GM19455 (cell line): ENCODE measurements at regions not wholly inside any gene's neighbourhood (a gene's known extent, or its start where the extent isn't known, plus 50 kb on each side); places are given as distances from the start of the nearest gene placed in this dataset.

Experiments used
- ATAC-seq: cut with Tn5 transposase; IDR thresholded peaks from one replicate; pipeline ENCODE4 v1.9.1; 2021; ENCODE audit not compliant: unreplicated experiment

DNA sequence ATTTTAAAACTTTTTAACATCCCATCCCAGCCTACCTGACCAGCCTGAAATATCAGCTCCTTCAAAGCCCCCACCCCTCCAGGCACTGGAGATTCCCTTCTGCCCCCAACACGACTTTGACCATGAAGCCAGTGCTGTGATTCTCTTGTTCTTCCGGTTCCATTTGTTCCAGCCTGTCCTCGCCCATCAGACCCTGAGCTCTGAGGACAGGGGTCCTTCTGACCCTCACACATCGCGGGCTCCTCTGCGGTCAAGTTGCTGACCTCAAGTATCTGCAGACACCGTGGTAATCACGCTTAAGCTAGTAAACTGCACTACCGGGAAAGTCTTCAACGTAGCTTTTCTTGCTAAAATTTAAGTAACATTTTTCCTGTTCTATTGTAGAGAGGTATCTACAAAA, 282.2 kb upstream of the SALL3 start:
- ATAC-seq: no peak

DNA sequence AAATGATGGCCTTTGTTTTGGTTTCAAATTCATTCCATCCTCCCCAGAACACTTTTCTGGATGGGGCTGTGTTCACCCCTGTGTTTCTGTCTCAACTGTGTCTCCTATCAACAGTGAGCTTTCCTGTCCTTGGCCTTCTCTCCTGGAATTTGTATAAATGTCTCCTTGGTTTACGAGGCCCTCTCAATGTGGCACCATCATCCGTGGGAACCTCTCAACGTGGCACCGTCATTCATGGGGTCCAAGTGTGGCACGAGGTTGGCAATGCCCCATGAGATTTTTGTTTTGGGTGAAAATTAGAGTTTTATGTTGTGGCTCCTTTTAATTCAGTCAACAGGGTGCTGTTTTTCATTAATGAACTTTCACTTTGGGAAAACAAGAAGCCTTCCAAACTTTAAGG, 280.7 kb upstream of the SALL3 start:
- ATAC-seq: no peak

DNA sequence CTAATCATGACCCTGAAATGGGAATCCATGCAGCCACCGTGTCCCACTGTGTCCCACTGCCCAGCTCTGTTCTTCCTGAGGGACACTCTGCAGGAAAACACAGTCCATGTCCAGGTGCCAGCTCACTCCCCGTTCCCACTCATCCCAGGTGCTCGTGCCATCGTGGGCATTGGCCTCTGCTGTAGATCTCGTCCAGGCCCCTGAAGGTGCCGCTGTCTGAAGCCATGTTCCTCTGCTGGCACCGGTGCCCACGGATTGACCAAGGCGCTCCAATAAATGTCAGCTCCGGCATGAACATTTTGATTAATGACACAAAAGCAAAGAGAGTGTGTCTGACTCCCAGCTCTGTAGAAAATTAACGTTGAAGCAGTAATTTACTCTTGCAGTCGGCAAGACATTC, 280.1 kb upstream of the SALL3 start:
- ATAC-seq: no peak

DNA sequence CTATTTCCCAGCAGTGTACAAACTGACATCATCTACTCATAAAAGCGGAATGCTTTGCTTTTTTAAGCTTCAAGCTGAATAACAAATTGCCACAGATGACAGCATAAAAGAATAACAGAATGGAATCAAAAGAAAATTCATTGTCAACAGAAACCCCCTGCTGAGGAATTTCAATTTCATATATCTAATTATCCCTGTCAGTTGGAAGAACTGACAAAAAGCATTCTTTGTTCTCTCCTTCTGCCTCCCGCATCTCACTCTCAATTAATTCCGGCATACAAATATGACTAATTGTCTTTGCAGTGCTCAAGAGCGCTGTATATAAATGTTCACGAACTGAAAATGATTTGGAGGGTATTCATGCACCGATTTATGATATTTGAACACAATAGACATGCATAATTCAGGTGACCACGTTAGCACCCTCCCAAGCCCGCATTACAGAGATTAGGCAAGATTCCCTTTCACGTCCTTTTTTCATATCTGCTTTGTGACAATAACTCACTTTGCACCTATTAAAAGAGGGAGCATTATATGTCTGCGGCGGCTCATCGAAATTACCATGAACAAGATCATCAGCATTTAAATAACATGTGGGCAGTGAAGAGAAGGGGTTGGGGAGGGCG, 277.7 kb upstream of the SALL3 start:
- no peak for ATAC-seq

DNA sequence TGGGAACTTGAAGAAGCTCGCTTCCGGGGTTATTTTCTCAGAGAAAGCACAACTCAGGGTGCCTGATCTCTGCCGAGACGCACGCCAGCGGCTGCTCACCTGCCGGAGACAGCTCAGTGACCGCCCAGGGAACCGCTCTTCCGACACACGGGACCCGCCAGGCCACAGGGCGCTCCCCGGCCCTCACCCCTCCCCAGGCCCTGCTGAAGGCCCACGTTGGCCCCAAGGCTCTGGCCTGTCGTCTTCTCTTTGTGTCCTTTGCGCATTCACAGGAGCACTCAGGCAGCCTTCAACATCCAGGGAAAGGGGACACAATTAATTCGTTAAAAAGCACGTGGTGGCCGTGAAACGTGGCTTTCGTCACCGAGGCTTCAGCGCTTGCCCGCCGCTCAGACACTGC, 276.3 kb upstream of the SALL3 start:
- no peak for ATAC-seq

DNA sequence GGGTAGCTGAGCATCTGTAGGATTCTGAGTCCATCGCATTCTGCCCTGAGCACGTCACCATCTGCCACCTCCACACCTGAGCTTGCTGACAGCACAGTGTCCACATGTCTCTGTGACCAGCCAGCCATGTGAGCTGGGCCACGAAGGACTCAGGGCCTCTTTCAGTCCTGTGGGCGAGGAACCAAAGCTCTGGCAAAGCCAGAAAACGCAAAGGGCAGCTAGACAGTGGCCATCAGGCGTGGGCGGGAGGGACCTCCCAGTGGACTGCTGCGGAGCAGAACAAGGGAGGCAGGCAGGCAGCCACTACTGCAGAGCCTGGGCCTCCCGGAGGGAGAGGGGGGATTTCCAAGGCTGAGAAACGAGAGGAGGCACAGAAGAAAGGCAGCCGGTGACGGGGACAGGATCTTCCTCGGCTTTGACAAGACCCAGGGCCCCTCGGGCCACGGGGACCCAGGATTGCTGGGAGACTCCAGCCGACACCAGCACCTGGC, 274.6 kb upstream of the SALL3 start:
- no peak for ATAC-seq

DNA sequence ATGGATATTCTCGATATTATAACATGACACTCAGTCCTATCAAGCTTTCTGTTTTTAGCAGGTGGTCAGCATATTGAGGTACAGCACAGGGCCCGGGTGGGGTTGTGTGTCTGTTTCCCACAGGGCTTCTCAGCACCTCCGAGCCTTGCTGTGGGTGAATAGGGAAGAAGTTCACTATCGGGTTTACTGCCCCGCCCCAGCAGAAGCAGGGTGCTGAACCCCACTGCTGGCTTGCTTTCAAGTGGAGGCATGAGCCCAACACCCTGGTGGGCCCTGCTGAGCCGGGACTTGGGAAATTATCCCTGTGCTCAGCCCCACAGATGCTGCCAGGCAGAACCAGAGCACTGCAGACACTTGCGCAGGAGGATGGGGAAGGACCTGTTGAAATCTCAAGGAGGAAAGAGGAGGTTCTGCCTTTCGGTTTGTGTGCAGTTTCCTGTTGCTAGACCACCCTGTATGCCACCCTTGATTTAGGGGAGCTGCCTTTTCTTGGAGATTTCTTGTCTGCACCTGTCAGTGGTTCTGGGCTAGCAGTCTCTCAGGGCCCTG, 270.3 kb upstream of the SALL3 start:
- no peak for ATAC-seq

DNA sequence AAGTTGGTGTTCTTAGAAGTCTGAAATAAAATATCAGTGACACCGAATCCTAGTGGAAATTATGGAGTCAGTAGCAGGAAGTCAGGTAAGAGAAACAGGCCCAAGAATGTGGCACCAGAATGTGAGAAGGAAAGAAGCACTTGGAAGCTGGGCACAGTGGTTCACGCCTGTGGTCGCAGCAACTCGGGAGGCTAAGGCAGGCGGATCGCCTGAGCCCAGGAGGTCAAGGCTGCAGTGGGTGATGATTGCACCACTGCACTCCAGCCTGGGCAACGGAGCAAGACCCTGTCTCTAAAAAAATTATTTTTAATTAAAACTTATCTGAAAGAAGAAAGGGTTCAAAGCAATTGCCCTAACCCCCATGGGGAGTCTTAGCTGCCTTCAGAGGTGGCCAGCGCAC, 268.3 kb upstream of the SALL3 start:
- no peak for ATAC-seq

DNA sequence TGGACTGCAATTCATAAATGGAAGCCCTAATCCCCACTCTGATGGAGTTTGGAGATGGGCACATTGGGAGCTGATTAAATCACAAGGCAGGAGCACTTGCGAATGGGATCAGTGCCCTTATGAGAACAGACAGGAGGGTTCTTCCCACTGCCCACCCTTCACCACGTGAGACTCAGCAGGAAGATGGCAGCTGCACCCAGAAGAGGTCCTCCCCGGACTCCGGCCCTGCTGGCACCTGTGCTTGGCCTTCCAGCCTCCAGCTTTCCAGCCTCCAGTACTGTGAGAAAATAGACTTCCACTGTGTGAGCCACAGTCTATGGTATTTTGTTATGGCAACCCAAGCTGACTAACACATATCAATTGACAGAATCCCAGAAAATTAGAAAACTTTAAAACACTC, 267.6 kb upstream of the SALL3 start:
- no peak for ATAC-seq

DNA sequence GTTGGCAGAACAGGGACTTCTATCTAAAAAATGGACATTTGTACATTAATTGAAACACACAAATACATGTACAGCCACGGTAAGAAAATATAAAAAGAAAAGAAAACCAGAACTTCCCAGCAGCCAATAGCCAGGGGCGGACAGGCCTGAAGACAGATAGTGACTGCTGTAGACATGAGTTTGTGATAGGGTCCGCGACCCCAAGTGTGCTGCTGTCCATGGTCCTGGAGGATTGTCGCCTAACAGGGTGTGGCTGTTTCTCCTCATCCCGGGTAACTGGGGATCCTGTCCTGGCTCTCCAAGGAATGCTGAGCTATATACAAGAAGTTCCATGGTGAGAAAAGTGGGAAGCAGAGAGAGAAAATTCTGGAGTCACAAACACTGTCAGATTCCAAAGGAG, 266.5 kb upstream of the SALL3 start:
- ATAC-seq: no peak

DNA sequence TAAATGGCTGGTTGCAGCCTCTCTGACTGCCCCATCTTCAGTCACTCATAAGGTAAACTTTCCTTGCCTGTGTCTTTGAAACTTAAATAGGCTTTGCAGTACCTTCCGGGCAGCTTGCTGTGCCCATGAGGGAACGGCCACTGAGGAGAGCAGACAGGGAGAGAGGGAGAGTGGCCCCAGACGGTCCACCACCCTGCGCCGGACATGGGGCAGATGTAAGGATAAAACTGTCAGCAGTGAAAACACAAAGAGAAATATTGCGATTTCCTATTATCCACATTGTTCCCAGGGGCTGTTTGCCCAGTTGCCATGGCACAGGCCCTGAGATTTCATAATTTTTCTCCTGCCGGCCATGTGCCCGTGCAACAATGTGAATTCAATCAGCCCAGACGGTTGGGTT, 265.9 kb upstream of the SALL3 start:
- ATAC-seq: no peak

DNA sequence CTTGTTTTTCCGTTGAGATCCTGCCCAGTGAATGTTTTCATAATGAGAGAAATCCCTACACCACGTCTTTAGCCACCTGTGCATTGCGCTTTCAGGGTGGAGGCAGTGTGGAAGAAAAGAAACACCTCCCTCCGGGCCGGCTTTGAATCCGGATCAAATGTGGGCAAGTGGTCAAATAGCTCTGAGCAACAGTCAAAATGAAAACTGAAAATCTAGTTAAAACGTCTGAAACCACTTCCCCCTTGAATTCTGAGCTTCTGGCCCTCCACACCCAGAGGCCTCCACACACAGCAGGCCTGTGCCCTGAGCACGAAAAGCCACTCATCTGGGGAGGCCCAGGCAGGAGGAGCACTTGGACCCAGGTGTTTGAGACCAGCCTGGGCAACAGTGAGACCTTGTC, 263.6 kb upstream of the SALL3 start:
- no peak for ATAC-seq

DNA sequence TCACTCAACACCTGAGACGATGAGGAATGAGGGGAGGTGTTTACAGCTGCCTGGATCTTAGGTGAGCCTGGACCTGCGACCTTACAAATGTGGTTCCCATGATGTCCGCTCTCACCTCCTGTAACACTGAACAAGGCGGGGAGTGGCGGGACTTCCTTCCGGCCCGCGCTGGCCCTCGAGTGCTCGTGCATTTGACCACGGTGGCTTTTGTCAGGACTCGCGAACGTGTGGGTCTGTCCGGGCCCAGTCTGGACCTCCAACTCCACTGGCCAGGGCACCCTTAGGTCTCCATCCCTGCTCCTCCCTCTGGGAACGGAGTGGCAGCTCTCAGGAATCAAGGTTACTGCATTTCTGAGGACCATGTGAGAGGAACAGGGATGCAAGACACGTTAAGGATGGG, 263.0 kb upstream of the SALL3 start:
- no peak for ATAC-seq

DNA sequence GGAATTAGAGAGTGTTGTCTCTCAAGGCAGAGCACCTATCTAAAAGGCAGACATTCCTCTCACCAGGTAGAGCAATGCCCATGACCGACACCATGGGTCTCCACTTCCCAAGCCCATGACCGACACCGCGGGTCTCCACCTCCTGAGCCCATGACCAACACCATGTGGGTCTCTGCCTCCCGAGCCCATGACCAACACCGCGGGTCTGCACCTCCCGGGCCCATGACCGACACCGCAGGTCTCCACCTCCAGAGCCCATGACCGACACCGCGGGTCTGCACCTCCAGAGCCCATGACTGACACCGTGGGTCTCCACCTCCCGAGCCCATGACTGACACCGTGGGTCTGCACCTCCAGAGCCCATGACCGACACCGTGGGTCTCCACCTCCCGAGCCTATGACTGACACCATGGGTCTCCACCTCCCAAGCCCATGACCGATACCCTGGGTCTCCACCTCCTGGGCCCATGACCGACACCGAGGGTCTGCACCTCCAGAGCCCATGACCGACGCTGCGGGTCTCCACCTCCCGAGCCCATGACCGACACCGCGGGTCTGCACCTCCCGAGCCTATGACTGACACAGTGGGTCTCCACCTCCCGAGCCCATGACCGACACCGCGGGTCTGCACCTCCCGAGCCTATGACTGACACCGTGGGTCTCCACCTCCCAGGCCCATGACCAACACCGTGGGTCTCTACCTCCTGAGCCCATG, 262.4 kb upstream of the SALL3 start:
- ATAC-seq: no peak

DNA sequence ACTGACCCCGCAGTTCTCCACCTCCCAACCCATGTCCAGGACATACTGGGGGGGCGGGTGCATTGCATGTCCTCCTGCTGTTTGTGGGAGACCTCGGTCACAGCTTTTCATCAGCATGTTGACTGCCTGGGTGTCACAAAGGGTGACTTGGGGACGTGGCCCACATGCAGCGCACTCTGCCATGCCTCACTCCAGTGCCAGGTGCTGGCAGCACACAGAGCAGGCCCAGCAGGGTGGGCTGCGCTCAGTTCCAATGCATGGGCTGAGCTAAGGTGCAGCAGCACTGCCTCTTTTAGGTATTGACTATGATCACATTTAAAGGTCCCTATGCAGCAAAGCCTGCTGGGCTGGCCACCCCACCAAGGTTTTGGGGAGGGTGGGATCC, 261.9 kb upstream of the SALL3 start:
- no peak for ATAC-seq

DNA sequence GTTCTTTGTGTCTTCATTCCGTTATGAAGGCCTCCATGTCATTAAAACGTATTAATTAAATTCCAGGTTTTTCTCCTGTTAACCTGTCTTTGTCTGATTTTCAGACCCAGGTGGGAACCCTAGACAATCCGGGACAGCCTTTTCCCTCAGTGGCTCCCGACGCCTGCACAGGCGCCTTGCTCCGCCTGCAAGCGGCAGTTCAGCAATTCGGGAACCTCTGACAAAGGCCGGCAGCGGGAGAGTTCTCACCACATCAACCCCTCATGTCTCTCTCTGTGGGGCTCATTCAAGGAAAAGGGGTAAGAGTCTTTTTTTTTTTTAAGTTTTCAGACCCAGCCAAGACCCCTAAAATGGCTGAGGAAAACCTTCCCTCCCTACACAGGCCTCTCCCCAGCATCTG, 259.8 kb upstream of the SALL3 start:
- no peak for ATAC-seq

DNA sequence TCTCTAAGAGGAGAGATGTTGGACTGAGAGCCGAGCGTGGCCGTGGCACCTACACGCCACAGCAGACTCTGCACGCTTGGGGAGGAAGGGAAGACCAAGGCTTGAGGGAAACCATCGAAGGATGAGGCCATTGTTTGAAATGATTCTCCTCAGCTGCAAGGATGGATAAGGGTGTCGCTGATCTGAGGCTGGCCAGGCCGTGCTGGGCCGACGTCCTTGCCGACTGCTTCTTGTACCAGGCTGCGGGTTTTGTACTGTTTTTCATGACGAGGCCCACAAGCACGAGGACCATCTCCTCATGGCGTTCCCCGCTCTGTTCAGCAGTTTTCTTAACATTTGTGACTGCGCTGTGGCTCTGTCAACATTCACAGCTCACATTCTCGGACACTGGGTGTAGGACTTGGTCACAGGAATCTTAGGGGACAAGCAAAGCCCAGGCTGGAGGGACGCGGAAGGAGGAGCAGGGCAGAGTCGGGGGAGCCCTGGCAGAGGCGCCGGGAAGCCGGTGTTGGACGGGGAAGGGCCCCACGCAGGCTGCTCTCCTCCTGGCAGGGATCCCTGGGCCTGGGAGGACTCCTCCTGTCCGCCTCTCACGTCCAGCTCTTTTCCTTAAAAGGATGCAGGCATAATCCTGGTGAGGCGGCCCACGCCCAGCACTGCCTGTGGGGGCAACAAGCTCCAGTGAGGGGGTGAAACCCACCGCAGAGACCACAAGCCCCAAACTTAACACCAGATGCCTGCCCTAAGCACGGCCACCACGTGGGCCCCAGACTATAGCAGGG, 259.0 kb upstream of the SALL3 start:
- ATAC-seq: no peak

DNA sequence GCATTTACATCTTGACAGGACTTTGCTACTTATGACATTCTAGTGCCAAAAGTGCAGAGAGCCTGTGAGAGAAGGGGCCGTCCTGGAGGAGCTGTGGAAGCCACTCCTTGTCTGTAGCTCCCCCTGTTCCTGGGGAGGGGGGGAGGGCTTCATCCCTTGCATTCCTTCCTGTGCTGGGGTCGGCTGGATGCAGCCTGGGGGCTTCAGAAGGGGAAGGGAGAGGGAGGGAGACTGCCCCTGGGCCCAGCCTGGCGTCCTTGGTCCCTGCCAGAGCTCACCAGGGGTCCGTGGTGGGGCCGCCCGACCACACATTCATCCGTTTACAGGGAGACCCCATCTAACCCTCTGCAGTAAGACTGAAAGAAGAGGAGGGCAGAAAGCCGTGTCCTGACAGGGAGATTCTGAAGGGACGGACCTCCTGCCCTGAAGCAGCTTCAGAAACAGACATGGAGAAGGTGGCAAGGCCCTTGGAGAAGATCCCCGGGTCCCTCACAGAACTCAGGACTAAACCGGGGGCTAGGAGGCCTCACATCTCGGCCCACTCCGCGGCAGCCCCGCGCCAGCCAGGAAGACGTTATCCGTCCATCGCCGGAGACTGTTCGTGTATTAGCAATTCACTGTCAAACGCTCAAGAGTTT, 258.3 kb upstream of the SALL3 start:
- no peak for ATAC-seq

DNA sequence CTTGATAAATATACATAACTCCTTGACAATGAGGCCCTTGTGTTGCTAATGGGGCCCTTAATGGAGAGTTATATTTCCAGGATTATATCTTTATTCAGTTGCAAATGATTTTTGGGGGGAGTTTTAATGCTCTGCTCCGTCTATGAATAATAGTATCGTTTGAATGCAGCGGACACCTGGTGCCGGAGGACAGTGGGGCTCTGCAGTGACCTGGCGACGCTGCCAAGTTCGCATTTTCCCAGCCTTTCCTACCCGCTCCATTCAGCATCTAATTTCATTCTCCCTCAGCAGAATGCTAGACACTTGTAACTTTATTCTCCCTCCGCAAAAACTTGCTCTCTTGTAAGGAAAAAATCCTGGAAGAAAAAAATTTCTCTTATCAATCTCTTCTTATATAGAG, 257.6 kb upstream of the SALL3 start:
- no peak for ATAC-seq

DNA sequence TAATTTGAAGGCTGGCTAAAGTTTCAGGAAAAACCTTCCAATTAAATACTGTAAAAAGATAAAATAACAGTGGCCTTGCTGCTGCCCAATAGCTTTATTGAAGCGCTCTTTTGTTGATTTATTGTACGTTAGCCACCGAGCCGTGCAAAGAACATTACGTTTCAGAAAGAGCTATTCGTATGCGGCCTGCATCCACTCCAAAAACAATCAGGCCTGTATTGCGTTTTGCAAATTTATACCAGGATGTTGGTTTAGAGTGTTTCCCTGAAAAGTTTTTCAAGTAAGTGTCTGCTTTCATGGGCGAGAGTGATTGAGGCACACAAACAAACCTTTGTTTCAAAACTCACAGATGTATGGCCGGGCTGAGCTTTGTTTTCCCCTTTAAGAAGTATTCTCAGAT, 257.2 kb upstream of the SALL3 start:
- ATAC-seq: no peak

DNA sequence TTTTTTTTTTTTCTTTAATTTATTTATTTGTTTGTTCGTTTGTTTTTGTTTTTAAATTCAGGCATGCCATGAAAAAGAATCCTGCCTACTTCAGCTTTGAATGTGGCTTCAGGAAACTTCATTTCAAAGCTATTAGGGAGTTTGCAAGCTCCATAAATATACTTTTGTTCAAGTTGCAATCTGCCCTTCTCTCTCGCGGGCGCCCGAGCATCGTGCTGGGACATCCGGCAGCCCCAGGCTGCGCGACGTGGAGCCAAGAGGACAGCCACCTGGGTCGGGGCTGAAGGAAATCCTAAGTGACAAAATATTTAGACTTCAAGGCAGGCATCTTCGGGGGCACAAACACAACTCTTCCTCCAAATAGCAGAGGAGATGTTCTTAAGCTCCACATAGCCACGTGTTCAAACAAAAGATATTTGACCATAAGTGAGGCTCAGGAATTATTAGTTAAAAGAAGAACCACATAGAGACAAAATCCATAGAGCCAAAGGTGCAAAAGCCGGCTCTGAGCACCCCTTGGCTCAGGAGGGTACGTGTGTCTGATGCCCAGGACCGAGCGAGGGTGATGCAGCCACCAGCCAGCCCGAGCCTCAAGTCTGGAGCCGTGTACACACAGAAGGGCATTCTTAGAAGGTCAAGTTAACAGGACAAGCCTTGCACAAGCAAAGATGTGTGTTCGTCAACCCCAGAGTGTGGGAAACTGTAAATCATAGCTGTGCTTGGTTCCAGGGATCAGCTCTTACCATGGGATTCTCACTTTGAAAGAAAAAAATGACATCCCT, 256.5 kb upstream of the SALL3 start:
- ATAC-seq: no peak
